Glomerular visceral epithelial cell (primary cell): ENCODE measurements at regions not wholly inside any gene's neighbourhood (a gene's known extent, or its start where the extent isn't known, plus 50 kb on each side); places are given as distances from the start of the nearest gene placed in this dataset.
"Not testable (repeated sequence)": the region's sequence is repeated elsewhere in the genome, so short reads cannot be mapped to it uniquely, and the experiment has no call there.

Experiments used
- DNase-seq: peaks from one replicate; pipeline ENCODE4 v3.0.0-alpha.2; 2016; ENCODE audit errors: extremely low spot score

DNA sequence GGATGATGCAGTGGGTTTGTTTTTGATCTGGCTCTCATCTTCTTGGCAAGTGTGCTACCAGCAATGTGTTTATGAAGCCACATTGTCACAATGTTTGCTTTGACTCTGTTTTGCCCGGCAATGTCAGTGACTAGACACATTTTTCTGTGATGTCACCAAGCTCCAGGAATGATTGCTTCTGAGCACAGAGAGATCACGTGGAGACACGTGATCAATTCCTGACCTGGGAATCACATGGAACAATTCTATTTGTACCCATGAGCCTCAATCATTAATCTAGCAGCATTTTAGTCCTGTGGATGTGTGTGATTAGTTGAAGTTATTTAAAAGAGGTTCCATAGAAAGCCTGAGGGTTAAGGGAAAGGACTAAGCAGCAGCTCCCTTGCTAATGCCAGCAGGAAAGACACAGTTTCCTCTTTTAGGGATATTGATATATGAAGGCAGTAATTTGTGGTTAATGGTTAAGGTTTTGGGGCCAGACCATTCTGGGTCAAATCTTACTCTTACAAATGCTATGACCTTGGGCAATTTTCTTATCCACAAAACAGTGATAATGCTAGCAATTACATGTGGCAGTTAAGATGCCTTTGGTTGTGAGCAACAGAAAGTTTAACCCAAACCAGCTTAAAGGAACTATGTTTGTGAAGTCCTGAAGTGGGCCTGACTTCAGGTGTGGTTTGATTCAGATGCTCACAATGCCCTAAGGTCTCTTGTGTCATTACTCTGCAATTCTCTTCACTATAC, 59.0 kb downstream of the FASLG start:
- no peak for DNase-seq

DNA sequence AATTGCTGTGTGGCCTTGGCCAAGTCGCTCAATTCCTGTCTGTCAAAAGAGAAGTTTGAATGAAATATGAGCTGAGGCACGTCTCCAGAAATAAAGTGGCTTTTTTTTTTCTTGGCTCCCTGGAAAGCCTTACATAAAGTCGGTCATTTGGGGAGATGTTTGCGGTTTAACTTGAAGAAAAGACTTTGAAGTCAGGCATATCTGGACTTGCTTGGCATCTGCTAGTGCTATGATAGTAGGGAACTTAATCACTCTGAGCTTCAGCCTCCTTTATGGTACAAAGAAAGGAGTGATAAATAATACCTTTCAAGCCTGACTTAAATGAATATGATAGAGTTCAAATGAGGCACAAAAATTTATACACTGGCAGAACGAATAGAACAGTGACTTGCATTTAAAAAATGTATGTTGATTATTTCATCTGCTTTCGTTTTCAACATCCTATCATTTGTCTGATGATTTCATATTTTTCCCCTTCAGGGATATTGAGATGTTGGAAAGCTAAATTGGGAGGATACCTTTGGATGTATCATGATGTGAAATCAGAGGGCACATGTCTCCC, 60.2 kb downstream of the FASLG start:
- DNase-seq, result no peak

DNA sequence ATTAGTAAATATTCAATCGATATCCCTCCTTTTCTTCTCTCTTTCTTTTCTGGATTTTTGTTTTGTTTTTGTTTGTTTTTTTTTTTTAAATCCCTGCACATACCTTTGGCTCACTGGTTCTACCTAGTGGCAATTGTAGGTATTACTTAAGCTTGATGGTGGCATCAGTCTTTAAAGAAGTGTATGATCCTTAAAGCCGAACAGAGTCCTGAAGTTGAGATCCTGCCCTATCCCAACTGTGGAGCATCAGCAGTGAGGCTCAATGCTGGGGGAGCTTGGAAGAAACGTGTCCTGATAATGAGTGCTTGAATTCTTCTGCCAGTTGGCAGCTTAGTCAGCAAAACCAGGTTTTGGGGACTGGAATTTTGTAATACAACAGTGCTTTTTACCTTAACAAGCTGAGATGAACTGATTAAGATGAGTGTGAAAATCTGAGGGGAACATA, 60.8 kb downstream of the FASLG start:
- DNase-seq, result peak; percentile 53

DNA sequence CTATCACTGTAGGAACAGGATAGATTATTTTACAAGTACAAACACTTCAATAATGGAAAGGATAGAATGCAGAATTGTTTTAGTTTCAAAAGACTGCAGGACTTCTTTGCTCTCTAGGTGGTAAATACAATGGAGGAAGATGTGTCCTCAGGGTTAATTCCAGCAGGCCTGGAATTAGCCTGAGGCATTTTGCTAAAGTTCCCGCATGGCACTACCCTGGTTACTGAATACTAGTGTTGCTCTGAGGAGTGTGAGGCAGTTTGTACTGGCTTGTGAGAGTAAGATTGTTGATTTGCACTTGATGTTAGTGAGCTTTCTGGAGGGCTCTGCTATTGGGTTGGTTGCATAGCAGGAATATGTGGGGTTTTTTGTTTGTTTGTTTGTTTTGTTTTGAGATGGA, 61.4 kb downstream of the FASLG start:
- DNase-seq, result no peak

DNA sequence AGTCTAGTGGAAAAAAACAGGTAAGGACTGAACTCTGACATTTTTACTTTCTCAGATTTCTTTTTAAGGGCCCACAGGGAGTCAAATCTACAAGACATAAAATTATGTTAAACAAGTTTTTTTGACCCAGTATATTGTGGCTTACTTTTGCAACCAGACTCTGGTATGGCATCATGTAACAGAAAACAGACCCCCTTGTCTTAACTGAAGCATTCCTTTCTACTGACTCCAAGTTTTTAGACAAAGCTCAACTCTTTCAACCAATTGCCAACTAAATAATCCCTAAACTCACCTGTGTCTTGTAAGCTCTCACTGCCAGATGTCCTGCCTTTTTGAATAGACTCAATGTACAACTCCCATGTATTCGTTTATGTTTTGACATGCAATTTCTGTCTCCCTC, 64.3 kb downstream of the FASLG start:
- no peak for DNase-seq

DNA sequence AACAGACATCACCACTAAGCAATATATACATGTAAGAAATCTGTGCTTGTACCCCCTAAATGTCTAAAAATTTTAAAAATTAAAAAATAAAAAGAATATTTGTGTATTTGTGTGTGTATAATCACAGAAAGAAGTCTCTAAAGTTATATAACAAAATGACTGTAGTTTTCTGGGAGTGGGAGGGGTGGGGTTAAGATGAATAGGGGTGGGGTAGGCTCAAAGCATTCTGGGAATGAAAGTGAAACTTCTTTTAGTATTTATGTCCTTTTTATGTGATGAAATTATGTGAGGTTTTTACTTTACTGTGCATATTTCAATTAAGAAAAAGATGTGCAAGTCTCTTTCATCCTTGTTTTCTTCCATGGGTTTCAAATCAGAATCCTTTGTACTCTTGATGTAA, 65.3 kb downstream of the FASLG start:
- DNase-seq, result no peak

DNA sequence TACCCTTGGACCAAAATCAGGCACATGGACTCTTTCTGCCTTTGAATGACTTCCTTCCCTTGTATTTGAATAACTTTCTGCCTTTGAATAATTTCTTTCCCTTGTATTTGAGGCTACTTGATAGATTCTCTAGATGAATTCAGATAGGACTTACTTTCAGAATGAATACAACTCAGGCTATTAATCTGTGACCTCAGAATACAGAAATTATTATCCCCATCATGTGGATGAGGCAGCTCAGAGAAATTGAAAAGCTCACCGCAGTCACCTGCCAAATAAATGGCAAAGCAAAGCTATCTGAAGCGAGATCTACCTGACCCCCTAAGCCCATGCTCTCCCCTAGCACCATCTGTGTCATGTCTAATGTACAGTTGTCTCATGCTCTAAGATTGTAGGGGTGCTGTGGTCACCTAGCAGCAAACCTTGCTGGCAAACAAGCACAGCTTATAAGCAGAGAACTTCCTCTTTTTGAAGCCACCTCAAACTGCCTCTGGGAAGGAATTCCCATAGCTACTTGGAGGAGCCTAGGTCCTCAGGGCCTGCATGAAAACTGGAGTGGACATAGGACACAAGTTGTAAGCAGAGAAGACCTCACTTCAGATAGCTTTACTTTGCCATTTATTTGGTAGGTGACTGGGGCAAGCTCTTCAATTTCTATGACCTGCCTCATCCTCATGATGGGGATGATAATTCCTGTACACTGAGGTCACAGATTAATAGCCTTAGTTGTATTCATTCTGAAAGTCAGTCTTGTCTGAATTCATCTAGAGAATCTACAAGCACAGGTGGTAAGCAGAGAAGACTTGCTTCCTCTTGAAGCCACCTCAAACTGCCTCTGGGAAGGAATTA, 66.1 kb downstream of the FASLG start:
- DNase-seq, result no peak

DNA sequence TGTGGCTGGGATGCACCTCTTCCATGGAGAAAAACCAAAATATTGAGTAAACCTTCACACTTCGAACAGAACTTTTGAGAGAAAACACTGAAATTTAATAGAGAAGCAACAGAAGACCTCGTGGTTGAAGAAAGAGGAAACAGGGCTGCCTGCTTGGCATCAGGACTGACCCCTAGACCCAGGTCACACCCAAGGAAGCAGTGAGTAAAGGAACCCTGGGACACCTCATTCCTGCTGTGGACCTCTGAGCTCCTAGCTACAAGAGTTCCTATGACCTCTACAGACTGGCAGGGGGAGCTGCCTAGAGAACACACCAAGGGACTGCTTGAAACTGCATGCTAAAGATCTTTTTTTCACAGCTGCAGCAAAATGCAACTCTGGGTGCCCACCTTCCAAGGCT, 67.8 kb downstream of the FASLG start:
- DNase-seq, result no peak

DNA sequence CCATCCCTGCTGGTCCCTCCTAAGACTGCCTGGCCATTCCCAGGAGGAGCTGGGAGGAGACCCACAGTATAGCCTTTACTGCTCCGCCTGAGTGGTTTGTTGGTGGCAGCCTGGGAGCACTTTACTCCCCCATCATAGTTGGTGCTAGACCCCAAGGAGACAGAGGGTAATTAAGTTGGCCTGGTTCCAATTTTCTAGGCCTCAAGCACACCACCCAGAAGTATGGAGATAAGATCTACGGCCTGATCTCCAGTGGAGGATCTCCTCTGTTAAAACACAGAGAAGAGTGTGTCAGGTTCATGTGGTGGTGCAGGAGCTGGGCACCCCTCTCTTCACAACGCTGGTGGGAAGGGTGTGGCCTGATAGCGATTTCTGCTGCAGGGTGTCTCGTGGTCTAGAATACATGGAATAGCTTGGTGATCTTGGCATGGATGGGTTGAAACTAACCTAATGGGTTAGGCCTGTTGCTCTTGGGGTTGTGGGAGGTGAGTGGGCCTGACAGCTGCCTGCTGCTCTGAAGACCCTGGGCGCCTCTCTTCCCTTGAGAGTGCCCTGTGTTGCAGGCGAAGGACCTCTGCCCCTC, 68.5 kb downstream of the FASLG start:
- no peak for DNase-seq

DNA sequence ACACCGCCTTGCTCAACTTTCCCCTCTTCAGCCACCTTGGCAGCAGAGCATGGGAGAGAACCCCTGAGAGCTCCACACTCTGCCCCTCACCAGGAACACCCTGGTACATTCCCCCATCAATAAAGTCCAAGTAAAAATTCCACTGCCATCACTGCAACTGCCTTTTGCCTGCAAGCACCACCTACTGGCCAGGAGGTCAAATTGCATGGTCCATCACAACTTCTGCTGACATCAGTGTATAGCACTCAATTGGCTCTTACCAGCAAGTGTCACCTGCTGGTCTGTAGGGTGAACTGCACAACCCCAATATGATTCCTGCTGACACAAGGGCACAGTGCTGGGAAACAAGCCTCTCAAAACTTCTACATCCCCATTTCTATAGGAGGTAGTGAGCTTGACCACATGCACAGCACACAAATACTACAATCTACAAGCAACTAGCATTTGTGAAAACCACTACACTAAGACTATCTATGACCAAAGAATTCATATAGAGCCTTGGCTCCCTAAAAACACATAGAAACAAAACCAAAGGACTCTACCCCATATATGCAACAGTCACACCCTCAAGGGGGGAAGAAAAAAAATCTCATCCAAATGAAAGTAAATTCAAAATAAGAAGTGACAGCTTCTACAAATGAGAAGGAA, 69.2 kb downstream of the FASLG start:
- peak; percentile 29 for DNase-seq

DNA sequence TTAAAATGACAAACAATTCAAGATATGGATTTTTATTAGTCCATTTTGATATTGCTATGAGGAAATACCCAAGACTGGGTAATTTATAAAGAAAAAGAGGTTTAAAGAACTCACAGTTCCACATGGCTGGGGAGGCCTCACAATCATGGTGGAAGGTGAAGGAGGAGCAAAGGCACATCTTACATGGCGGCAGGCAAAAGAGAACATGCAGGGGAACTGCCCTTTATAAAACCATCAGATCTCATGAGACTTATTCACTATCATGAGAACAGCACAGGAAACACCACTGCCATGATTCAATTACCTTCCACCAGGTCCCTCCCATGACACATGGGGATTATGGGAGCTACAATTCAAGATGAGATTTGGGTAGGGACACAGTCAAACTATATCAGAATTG, 69.8 kb downstream of the FASLG start:
- DNase-seq, result not testable (repeated sequence)

DNA sequence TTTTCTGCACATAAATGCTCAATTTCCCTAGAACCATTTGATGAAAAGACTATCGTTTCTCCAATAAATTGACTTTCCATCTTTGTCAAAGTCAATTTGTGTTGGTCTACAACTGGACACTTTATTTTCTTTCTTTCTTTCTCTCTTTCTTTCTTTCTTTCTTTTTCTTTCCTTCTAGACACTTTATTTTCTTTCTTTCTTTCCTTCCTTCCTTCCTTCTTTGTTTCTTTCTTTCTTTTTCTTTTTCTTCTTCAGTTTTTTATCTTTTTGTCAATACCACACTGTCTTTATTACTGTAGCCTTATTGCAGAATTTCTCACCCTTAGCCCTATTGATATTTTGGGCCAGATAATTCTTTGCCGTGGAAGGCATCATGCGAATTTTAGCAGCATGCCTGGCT, 73.5 kb downstream of the FASLG start:
- DNase-seq, result no peak

DNA sequence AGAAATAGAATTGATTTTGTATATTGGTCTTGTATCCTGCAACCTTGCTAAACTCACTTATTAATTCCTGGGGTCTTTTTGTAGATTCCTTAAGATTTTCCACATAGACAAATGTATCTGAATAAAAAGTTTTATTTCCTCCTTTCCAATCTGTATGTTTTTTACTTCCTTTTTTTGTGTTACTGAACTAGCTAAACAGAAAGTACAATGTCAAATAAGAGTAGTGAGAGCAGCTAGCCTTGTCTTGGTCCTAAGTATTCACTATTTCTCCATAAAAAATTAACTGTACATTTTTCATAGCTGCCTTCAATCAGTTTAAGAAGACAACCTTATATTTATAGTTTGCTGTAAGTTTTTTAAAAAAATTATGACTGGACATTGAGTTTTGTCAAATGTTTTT, 74.9 kb downstream of the FASLG start:
- DNase-seq, result no peak

DNA sequence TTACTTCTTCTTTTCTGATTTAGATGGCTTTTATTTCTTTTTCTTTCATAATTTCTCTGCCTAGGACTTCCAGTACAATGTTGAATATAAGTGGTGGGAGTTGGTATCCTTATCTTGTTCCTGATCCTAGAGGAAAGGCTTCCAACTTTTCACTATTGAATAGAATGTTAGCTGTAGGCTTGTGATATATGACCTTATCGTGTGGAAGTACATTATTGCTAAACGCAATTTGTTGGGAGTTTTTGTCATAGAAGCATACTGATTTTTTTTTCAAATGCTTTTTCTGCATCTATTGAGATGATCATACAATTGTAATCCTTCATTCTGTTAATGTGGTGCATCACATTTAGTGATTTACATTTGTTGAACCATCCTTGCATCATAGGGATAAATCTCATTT, 79.5 kb downstream of the FASLG start:
- DNase-seq, result no peak

DNA sequence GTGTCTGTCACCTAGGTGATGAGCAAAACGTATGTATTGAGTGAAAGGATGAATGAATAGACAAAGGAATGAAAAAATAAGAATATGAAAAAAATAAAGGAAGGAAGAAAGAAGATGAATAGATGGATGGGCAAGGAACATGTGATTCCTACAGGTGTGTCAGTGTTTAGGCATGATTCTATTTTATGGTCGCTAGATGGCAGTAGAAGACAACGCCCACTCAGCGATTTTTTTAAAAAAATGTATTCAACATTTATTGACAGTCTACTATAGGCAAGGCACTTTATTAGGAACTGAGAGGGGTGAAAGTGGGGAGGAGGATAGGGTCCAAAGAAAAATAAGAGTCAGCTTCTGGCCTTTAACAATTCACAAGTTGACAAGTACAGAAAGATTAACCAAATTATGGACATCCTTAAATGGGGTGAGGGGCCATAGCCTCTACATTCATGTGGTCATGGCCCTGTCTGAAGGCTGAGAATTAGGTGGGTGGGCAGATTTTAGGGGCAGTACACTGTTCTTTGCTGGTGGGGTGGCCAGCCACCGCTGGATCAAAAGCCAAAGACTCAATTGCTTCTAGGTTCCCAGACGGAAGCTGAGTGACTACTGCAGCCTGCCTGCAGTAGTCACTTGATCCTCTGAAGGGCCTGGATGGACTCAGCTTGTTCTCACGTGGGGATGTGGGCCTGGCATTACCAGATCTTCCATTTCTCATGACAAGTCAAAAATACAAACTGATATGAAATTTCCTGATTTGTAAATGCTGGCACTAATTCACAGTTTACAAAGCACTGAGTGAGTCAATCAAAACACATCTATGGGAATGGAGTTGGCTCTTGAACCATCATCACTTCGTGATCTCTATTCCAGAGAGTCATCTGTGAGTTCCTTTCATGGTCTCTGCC, 83.9 kb downstream of the FASLG start:
- peak; percentile 47 for DNase-seq

DNA sequence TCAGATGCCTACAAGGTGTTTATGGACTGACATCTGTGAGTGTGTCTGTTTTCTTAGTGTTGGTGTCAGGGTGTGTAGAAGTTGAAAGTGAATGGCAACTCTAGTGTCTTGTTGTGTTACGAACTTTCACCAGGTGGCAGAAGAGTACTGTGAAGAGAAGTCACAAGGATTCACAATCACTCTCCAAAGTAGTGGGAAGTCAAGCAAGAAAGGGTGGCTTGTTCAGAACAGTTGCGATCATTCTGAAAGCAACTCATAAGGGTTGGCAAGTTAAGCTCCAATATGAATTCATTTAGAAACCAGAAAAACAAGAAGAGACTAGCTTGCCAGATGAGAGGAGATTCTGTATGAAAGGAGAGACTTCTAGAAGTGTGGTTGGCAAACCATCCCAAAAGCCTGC, 86.1 kb downstream of the FASLG start:
- DNase-seq, result peak; percentile 77

DNA sequence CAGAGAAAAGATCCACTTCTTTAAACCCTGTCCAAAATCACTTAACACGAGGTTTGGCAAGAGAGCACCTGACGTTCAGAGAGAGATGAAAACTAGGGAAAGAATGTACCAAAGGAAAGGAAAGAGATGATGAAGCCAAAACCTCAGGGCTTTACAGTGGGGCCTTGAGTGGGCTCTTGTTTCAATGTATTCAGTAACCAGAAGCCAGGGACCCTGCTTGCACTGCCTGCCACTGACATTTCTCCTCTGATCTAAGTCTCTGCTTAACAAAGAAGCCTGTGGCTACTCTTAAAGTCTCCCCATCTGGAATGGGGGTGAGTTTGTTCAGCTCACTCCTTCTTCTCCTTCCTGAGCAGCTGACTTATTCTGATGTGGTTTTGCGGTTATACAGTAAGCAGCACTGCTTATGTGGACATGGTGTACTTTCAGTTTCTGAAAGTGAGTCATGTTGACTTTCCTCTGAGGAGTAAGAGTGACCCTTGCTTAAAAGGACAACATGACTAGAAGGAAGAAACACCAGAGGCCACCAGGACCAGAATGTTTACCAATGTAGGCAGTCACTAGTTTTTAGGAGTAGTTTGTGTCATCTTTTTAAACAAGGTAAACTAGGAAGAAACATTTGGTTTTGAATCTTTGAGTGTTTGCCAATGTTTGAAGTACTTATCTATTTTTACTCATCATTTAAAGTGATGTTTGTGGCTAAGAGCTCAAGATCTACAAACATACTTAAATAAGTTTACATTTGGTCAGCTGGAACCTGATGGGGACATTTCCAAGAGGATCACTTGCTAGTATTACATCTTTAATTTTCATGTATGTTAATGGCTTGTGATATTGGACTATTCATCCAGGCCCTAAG, 87.4 kb downstream of the FASLG start:
- DNase-seq, result peak; percentile 93

DNA sequence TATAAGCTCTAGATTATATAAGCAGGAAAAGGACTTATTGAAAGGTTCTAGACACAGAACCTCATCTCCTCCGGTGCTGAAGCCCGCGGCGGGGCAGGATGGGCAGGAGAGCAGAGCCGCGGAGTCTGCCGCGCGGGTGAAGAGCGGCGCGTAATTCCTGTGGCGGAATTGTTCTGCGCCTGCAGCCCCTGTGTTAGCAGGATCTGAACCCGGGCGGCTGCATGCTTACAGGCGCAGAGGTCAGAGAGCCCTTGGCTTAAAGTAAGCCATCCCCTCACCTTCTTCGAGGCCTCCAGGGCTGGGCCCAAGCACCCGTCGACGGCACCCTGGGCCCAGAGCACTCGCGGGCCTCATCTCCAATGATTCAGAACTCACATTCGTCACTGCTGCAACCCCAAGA, 89.3 kb downstream of the FASLG start:
- no peak for DNase-seq

DNA sequence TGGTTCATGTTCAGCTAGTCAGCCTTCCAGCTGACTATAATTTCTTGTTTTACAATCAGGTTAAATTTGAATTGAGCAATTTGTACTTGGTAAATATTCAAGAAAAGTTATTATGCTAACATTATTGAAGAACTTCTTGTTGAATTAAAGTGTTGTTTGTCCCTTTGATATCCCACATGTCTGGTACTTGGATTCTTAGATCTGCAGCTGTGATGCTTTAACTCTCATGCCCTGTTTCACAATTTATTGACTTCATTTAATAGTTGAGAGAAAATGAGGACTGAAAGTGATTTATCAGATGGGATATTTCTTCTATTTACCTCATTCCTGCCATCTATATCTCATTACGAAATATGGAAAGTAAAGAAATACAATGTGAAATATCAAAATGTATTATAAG, 92.8 kb downstream of the FASLG start:
- no peak for DNase-seq

DNA sequence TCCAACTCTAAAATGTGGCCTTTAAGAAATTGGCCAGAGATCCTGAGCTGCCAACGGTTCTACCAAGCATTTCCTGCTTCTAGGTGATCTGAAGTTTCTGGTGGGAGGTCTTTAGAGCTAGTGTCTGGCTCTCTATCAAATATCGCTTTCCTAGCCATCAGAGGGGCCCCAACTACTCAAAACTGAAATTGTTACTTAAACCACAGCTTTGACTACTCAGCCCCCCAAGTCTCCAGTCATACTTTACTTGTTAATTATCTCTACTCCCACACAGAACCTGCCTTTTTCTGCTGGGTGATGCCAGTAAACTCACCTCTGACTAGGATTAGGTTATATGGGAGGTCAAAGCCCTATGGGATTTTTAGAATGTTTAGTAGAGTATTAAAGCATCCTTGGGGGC, 95.1 kb downstream of the FASLG start:
- no peak for DNase-seq
